ENCODE measurements at regions not wholly inside any gene's neighbourhood (a gene's known extent, or its start where the extent isn't known, plus 50 kb on each side); places are given as distances from the start of the nearest gene placed in this dataset.

DNA sequence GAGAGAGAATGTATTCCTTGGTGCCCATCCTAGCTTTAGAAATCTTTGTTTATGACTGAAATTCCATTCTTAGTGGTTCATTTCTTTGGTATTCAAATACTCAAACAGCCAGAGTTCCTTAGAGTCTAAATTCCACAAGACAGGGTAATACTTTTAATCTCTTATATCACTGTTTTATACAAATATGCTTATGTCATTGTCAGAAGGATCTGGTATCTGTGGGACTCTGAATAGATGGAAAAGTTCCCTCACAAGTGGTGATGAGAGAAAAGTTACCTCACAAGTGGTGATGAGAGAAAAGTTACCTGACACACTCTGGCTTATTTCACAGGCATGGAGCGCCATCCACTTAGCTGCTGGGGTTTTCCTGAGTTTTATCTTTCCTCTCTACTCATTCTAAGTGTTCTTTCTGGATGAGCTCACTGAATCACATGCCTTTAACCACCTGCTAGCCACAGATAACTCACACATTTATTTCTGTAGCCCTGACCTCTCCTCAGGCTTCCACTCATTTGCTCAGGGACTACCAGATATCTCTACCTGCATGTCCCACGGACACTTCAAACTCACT is 784.0 kb downstream of the SUGCT start:
- no peak for DNase-seq (ENCODE audit: low spot score)

- no peak for DNase-seq (ENCODE audit: low spot score)
These were observed 782.0 kb downstream of the SUGCT start for GRCh38 chr7:40916813-40917212.

DNA sequence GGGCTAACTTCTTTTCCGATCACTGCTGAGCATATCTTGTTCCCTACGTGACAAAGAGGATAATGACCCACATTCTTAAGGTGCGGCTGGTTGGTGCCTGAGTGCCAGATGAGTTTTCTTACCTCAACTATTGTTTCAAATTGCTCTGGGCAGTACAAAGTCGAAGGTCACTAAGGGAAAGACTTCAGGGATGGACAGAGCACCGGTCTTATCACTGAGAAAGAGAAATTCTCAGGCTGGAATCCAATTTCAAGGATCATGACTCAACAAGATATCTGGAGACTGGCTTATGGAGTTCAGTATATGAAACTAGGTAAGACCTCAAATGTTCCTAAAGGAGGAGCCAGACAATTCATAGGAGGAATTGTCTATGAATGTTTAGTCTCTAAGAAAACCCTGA is 780.3 kb downstream of the SUGCT start:
- DNase-seq (ENCODE audit: low spot score), result no peak

Data from pons (tissue), 1 donor.